ENCODE measurements at regions not wholly inside any gene's neighbourhood (a gene's known extent, or its start where the extent isn't known, plus 50 kb on each side); places are given as distances from the start of the nearest gene placed in this dataset.

DNA sequence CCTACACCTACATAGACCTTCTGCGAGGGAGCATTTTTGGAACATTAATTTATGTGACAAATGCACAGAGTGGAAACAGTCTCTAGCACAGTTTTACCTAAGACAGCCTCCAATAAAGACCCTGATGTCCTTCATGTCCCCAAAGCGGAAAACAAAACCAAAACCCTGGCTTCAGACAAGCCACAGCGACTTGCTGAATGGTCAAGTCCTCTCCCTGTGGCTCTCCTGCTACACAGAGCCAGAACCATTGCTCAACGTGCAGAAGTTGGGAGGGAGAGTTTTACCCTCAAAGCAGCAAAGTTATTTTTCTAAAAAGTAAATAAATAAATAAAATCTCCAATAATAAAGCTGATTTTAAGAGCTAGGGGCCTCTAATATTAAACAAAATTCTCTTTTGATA is 135.0 kb upstream of the TMEM132C start:
- intact Hi-C loops (cut with DNase I): no loop called here
- H3K36me3 ChIP-seq: no peaks in the 10 kb centered on the region
- no peaks in the 10 kb centered on the region for H3K9me3 ChIP-seq
- H3K4me1 ChIP-seq: no peaks in the 10 kb centered on the region
- H3K27me3 ChIP-seq: peaks cover 0 to 11% (median 0%) of the 10 kb centered on the region in 4 donors
- DNase-seq (ENCODE audit: extremely low spot score): no peak
- TF ChIP-seq EP300 (IDR thresholded peaks at IDR 0.05): no peak
- no peak for TF ChIP-seq POLR2A (IDR thresholded peaks at IDR 0.05; ENCODE audit: low read depth)
- no peak for TF ChIP-seq POLR2AphosphoS5 (IDR thresholded peaks at IDR 0.05)
- no peak overlapping the region for H3K4me3 ChIP-seq
- no peak overlapping the region for H3K27ac ChIP-seq (replicated peaks in 1 of 4)
- WGBS: 74% methylated on average over 4 of the region's 4 CpGs

- Histone ChIP-seq H3K4me3 (no peak overlapping the region), H3K4me1 (no peaks in the 10 kb centered on the region), H3K27ac (replicated peaks in 1 of 4) (no peak overlapping the region), H3K9me3 (no peaks in the 10 kb centered on the region), H3K27me3 (peaks cover 0 to 11% (median 0%) of the 10 kb centered on the region in 4 donors), H3K36me3 (no peaks in the 10 kb centered on the region)
- no peak for TF ChIP-seq EP300 (IDR thresholded peaks at IDR 0.05)
- no peak for TF ChIP-seq POLR2A (IDR thresholded peaks at IDR 0.05; ENCODE audit: low read depth)
- TF ChIP-seq, protein P1, sequence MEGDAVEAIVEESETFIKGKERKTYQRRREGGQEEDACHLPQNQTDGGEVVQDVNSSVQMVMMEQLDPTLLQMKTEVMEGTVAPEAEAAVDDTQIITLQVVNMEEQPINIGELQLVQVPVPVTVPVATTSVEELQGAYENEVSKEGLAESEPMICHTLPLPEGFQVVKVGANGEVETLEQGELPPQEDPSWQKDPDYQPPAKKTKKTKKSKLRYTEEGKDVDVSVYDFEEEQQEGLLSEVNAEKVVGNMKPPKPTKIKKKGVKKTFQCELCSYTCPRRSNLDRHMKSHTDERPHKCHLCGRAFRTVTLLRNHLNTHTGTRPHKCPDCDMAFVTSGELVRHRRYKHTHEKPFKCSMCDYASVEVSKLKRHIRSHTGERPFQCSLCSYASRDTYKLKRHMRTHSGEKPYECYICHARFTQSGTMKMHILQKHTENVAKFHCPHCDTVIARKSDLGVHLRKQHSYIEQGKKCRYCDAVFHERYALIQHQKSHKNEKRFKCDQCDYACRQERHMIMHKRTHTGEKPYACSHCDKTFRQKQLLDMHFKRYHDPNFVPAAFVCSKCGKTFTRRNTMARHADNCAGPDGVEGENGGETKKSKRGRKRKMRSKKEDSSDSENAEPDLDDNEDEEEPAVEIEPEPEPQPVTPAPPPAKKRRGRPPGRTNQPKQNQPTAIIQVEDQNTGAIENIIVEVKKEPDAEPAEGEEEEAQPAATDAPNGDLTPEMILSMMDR (IDR thresholded peaks at IDR 0.05): no peak
- no peak for TF ChIP-seq POLR2AphosphoS5 (IDR thresholded peaks at IDR 0.05)
- intact Hi-C loops (cut with DNase I): no loop called here
- DNase-seq (ENCODE audit: extremely low spot score): no peak
- 59% methylated on average over 7 of the region's 7 CpGs for WGBS
Observed at GRCh38 chr12:128133321-128134073, 133.5 kb upstream of the TMEM132C start.

- H3K4me1 ChIP-seq: no peaks in the 10 kb centered on the region
- intact Hi-C loops (cut with DNase I): no loop called here
- 66% methylated on average over 6 of the region's 6 CpGs for WGBS
- no peaks in the 10 kb centered on the region for H3K36me3 ChIP-seq
- DNase-seq (ENCODE audit: extremely low spot score): no peak
- no peak overlapping the region for H3K27ac ChIP-seq (replicated peaks in 1 of 4)
- no peaks in the 10 kb centered on the region for H3K9me3 ChIP-seq
- H3K4me3 ChIP-seq: no peak overlapping the region
- peaks cover 0 to 11% (median 0%) of the 10 kb centered on the region in 4 donors for H3K27me3 ChIP-seq
- TF ChIP-seq POLR2A (IDR thresholded peaks at IDR 0.05; ENCODE audit: low read depth) (no peak), POLR2AphosphoS5 (IDR thresholded peaks at IDR 0.05) (no peak)
Observed at GRCh38 chr12:128137140-128137539, 129.8 kb upstream of the TMEM132C start.

GRCh38 chr12:128138125-128138524 is 128.8 kb upstream of the TMEM132C start:
- intact Hi-C loops (cut with DNase I): no loop called here
- no peak overlapping the region for H3K4me3 ChIP-seq
- DNase-seq (ENCODE audit: extremely low spot score): no peak
- 73% methylated on average over 1 of the region's 1 CpG for WGBS
- peaks cover 0 to 3% (median 0%) of the 10 kb centered on the region in 4 donors for H3K27me3 ChIP-seq
- TF ChIP-seq EP300 (IDR thresholded peaks at IDR 0.05) (no peak), POLR2AphosphoS5 (IDR thresholded peaks at IDR 0.05) (no peak), POLR2A (IDR thresholded peaks at IDR 0.05; ENCODE audit: low read depth) (no peak)
- TF ChIP-seq, protein P1 (IDR thresholded peaks at IDR 0.05): no peak
- H3K9me3 ChIP-seq: no peaks in the 10 kb centered on the region
- H3K4me1 ChIP-seq: no peaks in the 10 kb centered on the region
- H3K27ac ChIP-seq (replicated peaks in 1 of 4): no peak overlapping the region
- H3K36me3 ChIP-seq: no peaks in the 10 kb centered on the region

DNA sequence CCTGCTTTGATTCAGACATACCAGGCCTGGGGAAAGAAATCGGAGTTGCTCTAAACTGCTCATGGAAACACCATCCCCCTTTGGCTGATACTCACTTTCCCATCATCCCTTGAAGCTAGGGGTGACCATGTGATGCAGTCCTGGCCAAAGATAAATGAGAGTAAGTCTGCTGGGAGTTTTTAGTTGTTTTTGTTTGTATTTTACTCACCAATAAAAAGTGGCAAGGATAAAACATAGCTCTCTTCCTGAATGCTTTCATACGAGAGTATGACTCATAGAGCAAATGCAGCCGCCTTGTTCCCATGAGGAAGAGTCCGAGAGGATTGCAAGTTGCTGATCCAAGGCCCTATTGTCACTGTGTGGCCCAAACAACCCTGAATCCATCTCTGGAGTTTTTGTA is 126.4 kb upstream of the TMEM132C start:
- H3K27ac ChIP-seq (replicated peaks in 1 of 4): no peak overlapping the region
- WGBS: 62% methylated on average over 4 of the region's 4 CpGs
- intact Hi-C loops (cut with DNase I): no loop called here

More for the DNA sequence above, 126.4 kb upstream of the TMEM132C start:
- no peak for DNase-seq (ENCODE audit: extremely low spot score)
- TF ChIP-seq POLR2A (IDR thresholded peaks at IDR 0.05; ENCODE audit: low read depth): no peak
- TF ChIP-seq, protein P1 (IDR thresholded peaks at IDR 0.05): no peak
- no peak for TF ChIP-seq POLR2AphosphoS5 (IDR thresholded peaks at IDR 0.05)
- no peak for TF ChIP-seq EP300 (IDR thresholded peaks at IDR 0.05)
- H3K36me3 ChIP-seq: no peaks in the 10 kb centered on the region
- no peak overlapping the region for H3K4me3 ChIP-seq
- no peaks in the 10 kb centered on the region for H3K4me1 ChIP-seq
- H3K9me3 ChIP-seq: no peaks in the 10 kb centered on the region
- H3K27me3 ChIP-seq: no peaks in the 10 kb centered on the region
